ENCODE measurements at regions not wholly inside any gene's neighbourhood (a gene's known extent, or its start where the extent isn't known, plus 50 kb on each side); places are given as distances from the start of the nearest gene placed in this dataset.
"Not testable (repeated sequence)": the region's sequence is repeated elsewhere in the genome, so short reads cannot be mapped to it uniquely, and the experiment has no call there.

GRCh38 chr2:156254637-156255067, 77.9 kb downstream of the NR4A2 start:
- H3K9me3 ChIP-seq (replicated peaks; ENCODE audit: control insufficient read depth, insufficient read depth, low read depth, low read length); CTCF ChIA-PET (ENCODE audit: low intra/inter-chr PET ratio); H3K36me3 ChIP-seq (ENCODE audit: control insufficient read depth, insufficient read depth, low read length); FAIRE-seq; H3K27me3 ChIP-seq (ENCODE audit: control insufficient read depth in 2 of 2, insufficient read depth in 2 of 2, low read length in 2 of 2); in situ Hi-C loops (cut with MboI); intact Hi-C loops (cut with micrococcal nuclease); BruUV-seq (replicated peaks); H4K20me1 ChIP-seq (replicated peaks; ENCODE audit: control insufficient read depth, insufficient read depth, low read length); H3K4me1 ChIP-seq (replicated peaks in 1 of 2; ENCODE audit: control insufficient read depth in 2 of 2, insufficient read depth in 2 of 2, low read length in 2 of 2); H3K9me1 ChIP-seq (ENCODE audit: control insufficient read depth, insufficient read depth, low read length); POLR2A ChIA-PET; TF ChIP-seq ATF1 (CRISPR knock-in tag; IDR thresholded peaks at IDR 0.05): not testable (repeated sequence)
- peak overlapping the region; percentile 85 for H2AFZ ChIP-seq (ENCODE audit: low read depth, low read length)
- peak in 1 of 4 experiments; percentile 11 for DNase-seq (ENCODE audit: extremely low read depth in 1 of 4, low spot score in 3 of 4)
- peak; percentile 22; the same call in 1 of the 3 replicates for ATAC-seq
- H3K79me2 ChIP-seq (ENCODE audit: control insufficient read depth, insufficient read depth, low read length), result peaks cover 27% of the 10 kb centered on the region
- peak overlapping the region; percentile 47 for H3K4me3 ChIP-seq
- H3K9ac ChIP-seq (ENCODE audit: insufficient read depth in 1 of 2, low read depth in 2 of 2, low read length in 2 of 2), result peak overlapping the region; percentile 62 to 89
- WGBS (ENCODE audit: insufficient coverage, low coverage, missing lambda C conversion rate), result 22% methylated on average over 20 of the region's 27 CpGs
- TF ChIP-seq FOXJ2 (tag; IDR thresholded peaks at IDR 0.05), result peak; percentile 61
- TF ChIP-seq RBFOX2 (IDR thresholded peaks at IDR 0.05; ENCODE audit: low read depth, low read length), result peak; percentile 50
- peak; percentile 38; the same call in 1 of the 2 replicates for TF ChIP-seq PHF8 (IDR thresholded peaks at IDR 0.05; ENCODE audit: borderline replicate concordance, low read length)
- 0 out of 2 replicates have a peak, but pooled peaks have one; percentile 1 for TF ChIP-seq C11orf30 (IDR thresholded peaks at IDR 0.05; ENCODE audit: low read depth)
- peak; percentile 14 for TF ChIP-seq HNRNPLL (IDR thresholded peaks at IDR 0.05; ENCODE audit: low read depth, low read length, poor library complexity, severe bottlenecking)
- TF ChIP-seq EP400 (IDR thresholded peaks at IDR 0.05), result peak; percentile 54
- TF ChIP-seq NRF1 (conservative IDR thresholded peaks at IDR 0.05 in 1 of 2, IDR thresholded peaks at IDR 0.05 in 1 of 2), result peak in 1 of 2 experiments; percentile 37; a peak in 1 of 4 replicates
- peak; percentile 58; the same call in 1 of the 2 replicates for TF ChIP-seq POLR2A (conservative IDR thresholded peaks at IDR 0.05)
- TF ChIP-seq RFX1 (IDR thresholded peaks at IDR 0.05), result peak; percentile 59
- TF ChIP-seq POLR2G (IDR thresholded peaks at IDR 0.05; ENCODE audit: low read depth, low read length), result peak; percentile 37; the same call in 1 of the 2 replicates
- peak; percentile 37 for TF ChIP-seq TAF1 (IDR thresholded peaks at IDR 0.05; ENCODE audit: control insufficient read depth, extremely low read depth, insufficient read depth, low read length, severe bottlenecking)
- 0 out of 2 replicates have a peak, but pooled peaks have one; percentile 11 for TF ChIP-seq ATF1 (tag; IDR thresholded peaks at IDR 0.05)
- peak in 1 of 2 experiments; percentile 68; a peak in 2 of 4 replicates for TF ChIP-seq FOXA3 (CRISPR knock-in tag; conservative IDR thresholded peaks at IDR 0.05 in 1 of 2, IDR thresholded peaks at IDR 0.05 in 1 of 2)
- H3K4me2 ChIP-seq (ENCODE audit: insufficient read depth, low read length), result peak overlapping the region; percentile 70
- peak overlapping the region; percentile 63; the same call in 2 of the 3 replicates for H3K27ac ChIP-seq (ENCODE audit: extremely low read depth, low read depth, low read length)

Data from K562 (cell line).